NT2/D1 (cell line): ENCODE measurements at regions not wholly inside any gene's neighbourhood (a gene's known extent, or its start where the extent isn't known, plus 50 kb on each side); places are given as distances from the start of the nearest gene placed in this dataset.

Experiments
- DNase-seq: peaks from one replicate; pipeline ENCODE4 v3.0.0-alpha.2; 2011; ENCODE audit warnings: low read depth, low spot score
- H3K27me3 ChIP-seq: 2 replicates; pipeline ENCODE4 v1.6.0; 2011; ENCODE audit warnings: mild to moderate bottlenecking; ENCODE audit not compliant: insufficient read length, insufficient read depth
- H3K36me3 ChIP-seq: 2 replicates; pipeline ENCODE4 v1.6.1; 2011; ENCODE audit warnings: mild to moderate bottlenecking, low read length, mixed read lengths; ENCODE audit not compliant: insufficient read depth, insufficient read length
- H3K4me1 ChIP-seq: 2 replicates; pipeline ENCODE4 v1.5.1; 2011; ENCODE audit not compliant: insufficient read depth, insufficient read length
- H3K4me3 ChIP-seq: 2 replicates; pipeline ENCODE4 v1.5.1; 2011; ENCODE audit warnings: low read depth; ENCODE audit not compliant: insufficient read length
- H3K9ac ChIP-seq: 2 replicates; pipeline ENCODE4 v1.6.0; 2011; ENCODE audit warnings: low read depth; ENCODE audit not compliant: insufficient read length
- H3K9me3 ChIP-seq: 2 replicates; pipeline ENCODE4 v1.5.1; 2011; ENCODE audit warnings: mild to moderate bottlenecking, low read length; ENCODE audit not compliant: insufficient read depth
- SUZ12 ChIP-seq: IDR thresholded peaks from 2 replicates; pipeline ENCODE4 v1.6.1; 2011; ENCODE audit not compliant: insufficient read length, insufficient read depth; ENCODE audit errors: extremely low read depth
- YY1 ChIP-seq: IDR thresholded peaks from 2 replicates; pipeline ENCODE4 v1.6.1; 2011; ENCODE audit not compliant: insufficient read length, insufficient read depth
- ZNF274 ChIP-seq: IDR thresholded peaks from 2 replicates; pipeline ENCODE4 v1.6.1; 2011; ENCODE audit warnings: mild to moderate bottlenecking, low read depth, low read length

DNA sequence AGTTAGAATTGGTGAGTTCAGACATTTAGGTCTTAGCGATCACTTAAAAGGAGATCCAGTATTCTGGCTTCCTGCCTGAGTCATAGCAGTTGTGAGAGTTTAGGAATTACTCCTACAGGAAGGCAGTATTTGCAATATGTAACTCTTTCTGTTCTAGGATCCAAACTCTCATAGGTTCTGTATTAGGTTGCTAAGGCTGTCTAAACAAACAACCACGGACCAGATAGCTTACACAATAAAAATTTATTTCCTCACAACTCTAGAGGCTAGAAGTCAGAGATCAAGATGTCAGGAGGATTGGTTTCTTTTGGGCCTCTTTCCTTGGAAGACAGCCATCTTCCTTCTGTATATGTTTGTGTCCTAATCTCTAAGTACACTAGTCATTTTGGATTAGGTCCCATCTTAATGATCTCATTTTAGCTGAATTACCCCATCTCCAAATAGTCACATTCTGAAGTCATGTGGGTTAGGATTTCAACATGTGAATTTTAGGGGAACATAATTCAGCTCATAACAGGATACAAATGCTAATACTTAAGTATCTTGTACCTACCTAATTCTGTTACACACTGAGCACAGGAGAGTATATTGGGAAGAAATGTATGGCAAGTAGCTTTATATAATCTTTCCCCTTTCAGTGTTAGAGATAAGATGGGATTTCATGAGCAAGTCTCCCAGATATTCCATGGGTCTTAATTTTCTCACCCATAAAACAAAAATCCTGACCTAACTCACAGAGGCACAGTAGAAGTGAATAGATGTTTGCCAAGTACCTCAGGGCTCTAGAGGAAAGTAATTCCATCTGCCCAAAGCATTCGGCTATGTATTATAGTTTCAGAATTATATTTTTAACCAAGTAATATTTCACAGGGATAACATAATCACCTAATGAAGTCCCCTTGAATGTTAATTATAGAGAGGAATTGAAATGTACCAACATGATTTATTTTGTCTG is 144.4 kb downstream of the PTBP2 start:
- no peak for DNase-seq
- Histone ChIP-seq H3K4me1 (no peaks in the 10 kb centered on the region), H3K9me3 (no peaks in the 10 kb centered on the region), H3K36me3 (no peaks in the 10 kb centered on the region), H3K27me3 (no peaks in the 10 kb centered on the region), H3K4me3 (no peak overlapping the region), H3K9ac (no peak overlapping the region)
- TF ChIP-seq ZNF274: no peak
- TF ChIP-seq SUZ12: no peak
- TF ChIP-seq YY1: no peak

DNA sequence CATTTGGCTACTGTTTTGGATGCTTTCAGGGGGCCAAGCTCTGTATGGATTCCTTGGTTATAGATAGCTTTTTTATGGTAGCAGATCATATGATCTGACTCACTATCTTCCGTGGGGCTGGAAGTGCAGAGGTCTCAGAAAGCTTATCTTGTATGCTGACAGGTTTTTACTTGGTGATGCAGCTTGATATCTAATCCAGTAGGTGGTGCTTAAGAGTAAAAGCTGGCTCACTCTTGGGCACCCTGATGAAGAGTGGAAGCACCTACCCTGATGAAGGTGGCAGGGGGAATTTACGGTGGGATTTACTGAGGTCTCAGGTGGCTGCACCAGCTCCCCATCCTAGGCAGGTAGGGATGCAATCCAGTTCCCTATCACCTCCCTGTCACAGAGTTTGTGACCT is 151.2 kb downstream of the PTBP2 start:
- H3K36me3 ChIP-seq: no peaks in the 10 kb centered on the region
- no peak overlapping the region for H3K4me3 ChIP-seq
- no peaks in the 10 kb centered on the region for H3K27me3 ChIP-seq
- no peak for TF ChIP-seq YY1
- no peak overlapping the region for H3K9ac ChIP-seq
- no peak for DNase-seq
- no peaks in the 10 kb centered on the region for H3K9me3 ChIP-seq
- no peaks in the 10 kb centered on the region for H3K4me1 ChIP-seq

DNA sequence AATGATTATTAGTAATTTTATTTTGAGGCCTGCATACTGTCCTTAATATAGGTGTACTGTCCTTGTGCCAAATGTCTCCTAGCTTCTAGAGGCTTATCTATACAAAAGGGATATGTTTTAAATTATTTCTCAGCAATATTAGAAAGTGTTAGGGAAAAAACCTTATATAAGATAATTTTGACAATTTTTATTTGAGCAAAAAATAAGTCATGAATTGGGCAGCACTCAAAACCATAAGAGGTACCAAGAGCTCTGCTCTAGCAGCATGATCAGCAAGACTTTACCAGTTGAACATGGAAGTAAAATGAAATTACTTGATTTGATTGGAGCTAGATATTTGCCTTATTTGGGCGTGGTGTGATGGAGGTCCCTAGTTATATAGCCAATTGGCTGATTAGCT is 157.1 kb downstream of the PTBP2 start:
- no peaks in the 10 kb centered on the region for H3K27me3 ChIP-seq
- no peaks in the 10 kb centered on the region for H3K36me3 ChIP-seq
- no peak overlapping the region for H3K4me3 ChIP-seq
- TF ChIP-seq SUZ12 (no peak), YY1 (no peak), ZNF274 (no peak)
- H3K9me3 ChIP-seq: no peaks in the 10 kb centered on the region
- no peak for DNase-seq
- no peaks in the 10 kb centered on the region for H3K4me1 ChIP-seq
- H3K9ac ChIP-seq: no peak overlapping the region

DNA sequence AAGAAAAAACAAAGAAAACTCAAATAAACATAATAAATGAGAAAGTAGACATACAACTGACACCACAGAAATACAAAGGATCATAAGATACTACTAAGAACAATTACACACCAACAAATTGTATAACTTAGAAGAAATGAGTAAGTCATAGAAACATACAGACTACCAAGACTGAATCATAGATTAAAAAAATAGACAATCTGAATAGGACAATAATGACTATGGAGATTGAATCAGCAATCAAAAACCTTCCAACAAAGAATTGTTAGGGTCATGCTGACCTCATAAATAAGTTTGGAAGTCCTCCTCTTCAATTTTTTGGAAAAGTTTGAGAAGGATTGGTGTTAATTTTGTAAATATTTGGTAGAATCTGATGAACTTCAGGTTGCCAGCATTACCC is 159.0 kb downstream of the PTBP2 start:
- TF ChIP-seq ZNF274 (no peak), SUZ12 (no peak), YY1 (no peak)
- no peaks in the 10 kb centered on the region for H3K36me3 ChIP-seq

DNA sequence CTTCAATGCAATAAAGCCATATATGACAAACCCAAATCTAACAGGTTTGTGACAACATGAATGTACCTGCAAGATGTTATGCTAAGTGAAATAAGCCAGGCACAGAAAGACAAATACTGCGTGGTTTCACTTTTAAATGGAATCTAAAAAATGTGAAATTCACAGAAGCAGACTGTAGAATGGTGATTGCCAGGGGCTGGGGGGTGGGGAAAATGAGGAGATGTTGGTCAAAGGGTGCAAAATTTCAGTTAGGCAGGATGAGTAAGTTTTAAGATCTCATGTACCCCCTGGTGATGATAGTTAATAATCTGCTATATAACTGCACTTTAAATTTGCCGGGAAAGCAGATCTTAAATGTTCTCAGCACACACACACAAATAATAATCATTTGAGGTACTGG is 160.5 kb downstream of the PTBP2 start:
- Histone ChIP-seq H3K27me3 (no peaks in the 10 kb centered on the region), H3K4me3 (no peak overlapping the region), H3K36me3 (no peaks in the 10 kb centered on the region), H3K9me3 (no peaks in the 10 kb centered on the region), H3K9ac (no peak overlapping the region), H3K4me1 (no peaks in the 10 kb centered on the region)
- DNase-seq: no peak
- TF ChIP-seq SUZ12 (no peak), ZNF274 (no peak), YY1 (no peak)

More for the DNA sequence above, 159.0 kb downstream of the PTBP2 start:
- H3K4me3 ChIP-seq: no peak overlapping the region
- H3K9ac ChIP-seq: no peak overlapping the region
- H3K27me3 ChIP-seq: no peaks in the 10 kb centered on the region
- DNase-seq: no peak
- no peaks in the 10 kb centered on the region for H3K4me1 ChIP-seq
- H3K9me3 ChIP-seq: no peaks in the 10 kb centered on the region

DNA sequence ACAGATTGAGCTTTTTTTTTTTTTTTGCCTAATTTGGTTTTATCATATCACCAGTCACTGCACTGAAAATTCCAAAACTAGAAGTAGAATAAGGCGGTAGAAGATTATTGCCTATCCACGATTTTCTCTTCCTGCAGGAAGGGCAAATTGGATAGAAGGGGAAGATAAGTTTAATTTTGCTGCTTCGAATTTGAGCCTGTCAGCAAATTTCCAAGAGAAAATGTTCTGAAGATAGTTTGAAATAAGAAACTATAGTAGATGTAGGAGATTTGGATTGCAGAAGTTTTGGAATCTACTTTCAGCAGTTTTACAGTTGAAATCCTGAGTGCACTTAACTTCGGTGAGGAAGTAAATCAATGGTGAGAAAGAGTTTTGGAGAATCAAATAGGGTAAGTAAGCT is 164.9 kb downstream of the PTBP2 start:
- Histone ChIP-seq H3K27me3 (no peaks in the 10 kb centered on the region), H3K4me3 (no peak overlapping the region), H3K9me3 (no peaks in the 10 kb centered on the region), H3K4me1 (no peaks in the 10 kb centered on the region), H3K9ac (no peak overlapping the region), H3K36me3 (no peaks in the 10 kb centered on the region)
- TF ChIP-seq ZNF274: no peak
- no peak for DNase-seq

DNA sequence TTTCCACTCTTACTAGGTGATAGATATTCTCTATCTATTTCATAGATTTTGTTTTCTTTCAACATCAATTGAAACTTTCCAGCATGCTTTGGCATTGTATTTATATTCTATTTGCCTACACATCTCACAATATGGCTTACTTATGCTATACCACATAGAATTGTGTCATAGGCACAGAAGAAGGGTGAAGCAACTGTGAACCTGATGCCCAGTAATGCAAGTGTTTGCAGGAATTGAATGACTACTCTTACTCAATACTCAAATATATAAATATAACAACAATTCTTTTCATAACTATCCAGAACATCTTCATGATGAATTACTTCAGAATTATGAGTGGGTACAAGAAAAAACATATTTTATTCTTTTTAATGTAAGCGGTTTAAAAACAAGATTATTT is 165.9 kb downstream of the PTBP2 start:
- no peak overlapping the region for H3K9ac ChIP-seq
- no peaks in the 10 kb centered on the region for H3K4me1 ChIP-seq
- TF ChIP-seq ZNF274 (no peak), YY1 (no peak), SUZ12 (no peak)
- no peak for DNase-seq
- H3K4me3 ChIP-seq: no peak overlapping the region
- no peaks in the 10 kb centered on the region for H3K27me3 ChIP-seq
- no peaks in the 10 kb centered on the region for H3K36me3 ChIP-seq
- H3K9me3 ChIP-seq: no peaks in the 10 kb centered on the region
